ENCODE measurements at regions not wholly inside any gene's neighbourhood (a gene's known extent, or its start where the extent isn't known, plus 50 kb on each side); places are given as distances from the start of the nearest gene placed in this dataset.

- H3K4me1 ChIP-seq (ENCODE audit: control insufficient read depth in 2 of 2, insufficient read depth in 1 of 2, low read depth in 1 of 2, low read length in 2 of 2), result no peaks in the 10 kb centered on the region
- no peak overlapping the region for H3K23ac ChIP-seq (ENCODE audit: low read depth, low read length, poor library complexity)
- no peaks in the 10 kb centered on the region for H3K36me3 ChIP-seq (replicated peaks in 1 of 2; ENCODE audit: control insufficient read depth in 2 of 2, insufficient read depth in 2 of 2, low read length in 2 of 2)
- H3K79me1 ChIP-seq (ENCODE audit: low read depth, low read length), result no peaks in the 10 kb centered on the region
- no peak overlapping the region for H2BK120ac ChIP-seq (ENCODE audit: low read depth, low read length)
- H3K9me3 ChIP-seq (replicated peaks in 1 of 2; ENCODE audit: control insufficient read depth in 2 of 2, insufficient read depth in 1 of 2, low read depth in 1 of 2, low read length in 2 of 2), result no peaks in the 10 kb centered on the region
- H4K91ac ChIP-seq (ENCODE audit: low read depth, low read length, poor library complexity), result no peak overlapping the region
- no peak overlapping the region for H3K4me3 ChIP-seq (ENCODE audit: low read length in 2 of 2)
- no peak overlapping the region for H4K8ac ChIP-seq (ENCODE audit: low read depth, low read length)
- H2AK5ac ChIP-seq (ENCODE audit: low read depth, low read length), result no peak overlapping the region
- peak overlapping the region; percentile 12 for H2AFZ ChIP-seq (ENCODE audit: low read length)
- DNase-seq (ENCODE audit: low spot score), result peak; percentile 47
- H3K14ac ChIP-seq (ENCODE audit: low read length), result no peak overlapping the region
- no peak overlapping the region for H2BK15ac ChIP-seq (ENCODE audit: low read length)
- no peak overlapping the region for H3K27ac ChIP-seq (replicated peaks; ENCODE audit: low read length)
- no peak overlapping the region for H3K9ac ChIP-seq (ENCODE audit: low read depth, low read length, poor library complexity)
- 100% methylated on average over 1 of the region's 8 CpGs; no CpG with 5 or more reads in 1 of the 2 donors for WGBS, 2 donors (ENCODE audit: extremely low coverage in 2 of 2, insufficient read length in 2 of 2, insufficient replicate concordance in 1 of 2)
- H3K18ac ChIP-seq (ENCODE audit: low read length), result no peak overlapping the region
- no peak overlapping the region for H2BK12ac ChIP-seq (ENCODE audit: low read length)
- no peak overlapping the region for H3K4ac ChIP-seq (ENCODE audit: low read length)
- no peak overlapping the region for H3K4me2 ChIP-seq (ENCODE audit: insufficient read depth, low read length, poor library complexity, severe bottlenecking)
- H2BK5ac ChIP-seq (ENCODE audit: low read length), result no peak overlapping the region
- H3K27me3 ChIP-seq (ENCODE audit: control insufficient read depth in 3 of 3, insufficient read depth in 3 of 3, low read depth in 1 of 3, low read length in 3 of 3), result peaks cover 0 to 4% (median 0%) of the 10 kb centered on the region in 3 experiments
Measured at GRCh38 chr11:33970984-33971466, 79.1 kb upstream of the LMO2 start.

GRCh38 chr11:33967451-33967850 lies 75.6 kb upstream of the LMO2 start:
- Histone ChIP-seq H2AFZ (ENCODE audit: low read length) (no peak overlapping the region), H3K79me1 (ENCODE audit: low read depth, low read length) (no peaks in the 10 kb centered on the region), H2BK12ac (ENCODE audit: low read length) (no peak overlapping the region), H3K9me3 (replicated peaks in 1 of 2; ENCODE audit: control insufficient read depth in 2 of 2, insufficient read depth in 1 of 2, low read depth in 1 of 2, low read length in 2 of 2) (no peaks in the 10 kb centered on the region), H3K4me1 (ENCODE audit: control insufficient read depth in 2 of 2, insufficient read depth in 1 of 2, low read depth in 1 of 2, low read length in 2 of 2) (no peaks in the 10 kb centered on the region), H3K4me2 (ENCODE audit: insufficient read depth, low read length, poor library complexity, severe bottlenecking) (no peak overlapping the region), H3K23ac (ENCODE audit: low read depth, low read length, poor library complexity) (no peak overlapping the region), H2BK5ac (ENCODE audit: low read length) (no peak overlapping the region), H2AK5ac (ENCODE audit: low read depth, low read length) (no peak overlapping the region), H3K4me3 (ENCODE audit: low read length in 2 of 2) (peak overlapping the region in 1 of 2 donors; percentile 46), H3K36me3 (replicated peaks in 1 of 2; ENCODE audit: control insufficient read depth in 2 of 2, insufficient read depth in 2 of 2, low read length in 2 of 2) (no peaks in the 10 kb centered on the region), H3K14ac (ENCODE audit: low read length) (no peak overlapping the region), H3K27ac (replicated peaks; ENCODE audit: low read length) (no peak overlapping the region), H2BK120ac (ENCODE audit: low read depth, low read length) (no peak overlapping the region), H2BK15ac (ENCODE audit: low read length) (no peak overlapping the region), H4K8ac (ENCODE audit: low read depth, low read length) (no peak overlapping the region), H3K18ac (ENCODE audit: low read length) (no peak overlapping the region), H3K27me3 (ENCODE audit: control insufficient read depth in 3 of 3, insufficient read depth in 3 of 3, low read depth in 1 of 3, low read length in 3 of 3) (peaks cover 0 to 7% (median 0%) of the 10 kb centered on the region in 3 experiments), H4K91ac (ENCODE audit: low read depth, low read length, poor library complexity) (no peak overlapping the region), H3K9ac (ENCODE audit: low read depth, low read length, poor library complexity) (no peak overlapping the region), H3K4ac (ENCODE audit: low read length) (no peak overlapping the region)
- DNase-seq (ENCODE audit: low spot score), result no peak
- WGBS, 2 donors (ENCODE audit: extremely low coverage in 2 of 2, insufficient read length in 2 of 2, insufficient replicate concordance in 1 of 2), result no CpG with 5 or more reads among the region's 6 CpGs

- Histone ChIP-seq H3K27ac (replicated peaks; ENCODE audit: low read length) (no peak overlapping the region), H2BK5ac (ENCODE audit: low read length) (no peak overlapping the region), H4K91ac (ENCODE audit: low read depth, low read length, poor library complexity) (no peak overlapping the region), H3K9ac (ENCODE audit: low read depth, low read length, poor library complexity) (no peak overlapping the region), H2AK5ac (ENCODE audit: low read depth, low read length) (no peak overlapping the region), H4K8ac (ENCODE audit: low read depth, low read length) (no peak overlapping the region), H3K36me3 (replicated peaks in 1 of 2; ENCODE audit: control insufficient read depth in 2 of 2, insufficient read depth in 2 of 2, low read length in 2 of 2) (no peaks in the 10 kb centered on the region), H3K4me3 (ENCODE audit: low read length in 2 of 2) (no peak overlapping the region), H3K18ac (ENCODE audit: low read length) (no peak overlapping the region), H2BK15ac (ENCODE audit: low read length) (no peak overlapping the region), H3K4me2 (ENCODE audit: insufficient read depth, low read length, poor library complexity, severe bottlenecking) (no peak overlapping the region), H2AFZ (ENCODE audit: low read length) (no peak overlapping the region), H3K27me3 (ENCODE audit: control insufficient read depth in 3 of 3, insufficient read depth in 3 of 3, low read depth in 1 of 3, low read length in 3 of 3) (peaks cover 0 to 13% (median 0%) of the 10 kb centered on the region in 3 experiments), H3K9me3 (replicated peaks in 1 of 2; ENCODE audit: control insufficient read depth in 2 of 2, insufficient read depth in 1 of 2, low read depth in 1 of 2, low read length in 2 of 2) (no peaks in the 10 kb centered on the region), H3K23ac (ENCODE audit: low read depth, low read length, poor library complexity) (no peak overlapping the region), H3K79me1 (ENCODE audit: low read depth, low read length) (no peaks in the 10 kb centered on the region), H3K4me1 (ENCODE audit: control insufficient read depth in 2 of 2, insufficient read depth in 1 of 2, low read depth in 1 of 2, low read length in 2 of 2) (no peaks in the 10 kb centered on the region), H3K4ac (ENCODE audit: low read length) (no peak overlapping the region), H3K14ac (ENCODE audit: low read length) (no peak overlapping the region), H2BK120ac (ENCODE audit: low read depth, low read length) (no peak overlapping the region), H2BK12ac (ENCODE audit: low read length) (no peak overlapping the region)
- WGBS, 2 donors (ENCODE audit: extremely low coverage in 2 of 2, insufficient read length in 2 of 2, insufficient replicate concordance in 1 of 2), result no CpG with 5 or more reads among the region's 1 CpG
- DNase-seq (ENCODE audit: low spot score), result no peak
Measured at GRCh38 chr11:33965032-33965431, 73.2 kb upstream of the LMO2 start.

- Histone ChIP-seq H2AFZ (ENCODE audit: low read length) (no peak overlapping the region), H4K8ac (ENCODE audit: low read depth, low read length) (no peak overlapping the region), H3K4me1 (ENCODE audit: control insufficient read depth in 2 of 2, insufficient read depth in 1 of 2, low read depth in 1 of 2, low read length in 2 of 2) (no peaks in the 10 kb centered on the region), H3K14ac (ENCODE audit: low read length) (no peak overlapping the region), H3K4ac (ENCODE audit: low read length) (no peak overlapping the region), H4K91ac (ENCODE audit: low read depth, low read length, poor library complexity) (no peak overlapping the region), H3K9me3 (replicated peaks in 1 of 2; ENCODE audit: control insufficient read depth in 2 of 2, insufficient read depth in 1 of 2, low read depth in 1 of 2, low read length in 2 of 2) (no peaks in the 10 kb centered on the region), H3K9ac (ENCODE audit: low read depth, low read length, poor library complexity) (no peak overlapping the region), H3K23ac (ENCODE audit: low read depth, low read length, poor library complexity) (no peak overlapping the region), H3K27ac (replicated peaks; ENCODE audit: low read length) (no peak overlapping the region), H2BK120ac (ENCODE audit: low read depth, low read length) (no peak overlapping the region), H3K79me1 (ENCODE audit: low read depth, low read length) (no peaks in the 10 kb centered on the region), H2BK5ac (ENCODE audit: low read length) (no peak overlapping the region), H2BK12ac (ENCODE audit: low read length) (no peak overlapping the region), H3K4me2 (ENCODE audit: insufficient read depth, low read length, poor library complexity, severe bottlenecking) (no peak overlapping the region), H2AK5ac (ENCODE audit: low read depth, low read length) (no peak overlapping the region), H3K36me3 (replicated peaks in 1 of 2; ENCODE audit: control insufficient read depth in 2 of 2, insufficient read depth in 2 of 2, low read length in 2 of 2) (no peaks in the 10 kb centered on the region), H3K4me3 (ENCODE audit: low read length in 2 of 2) (no peak overlapping the region), H2BK15ac (ENCODE audit: low read length) (no peak overlapping the region), H3K18ac (ENCODE audit: low read length) (no peak overlapping the region), H3K27me3 (ENCODE audit: control insufficient read depth in 3 of 3, insufficient read depth in 3 of 3, low read depth in 1 of 3, low read length in 3 of 3) (peaks cover 0 to 18% (median 0%) of the 10 kb centered on the region in 3 experiments)
- no CpG with 5 or more reads among the region's 3 CpGs for WGBS, 2 donors (ENCODE audit: extremely low coverage in 2 of 2, insufficient read length in 2 of 2, insufficient replicate concordance in 1 of 2)
- no peak for DNase-seq (ENCODE audit: low spot score)
Measured at GRCh38 chr11:33959855-33960400, 68.1 kb upstream of the LMO2 start.
